Loucy (cell line): ENCODE measurements at regions not wholly inside any gene's neighbourhood (a gene's known extent, or its start where the extent isn't known, plus 50 kb on each side); places are given as distances from the start of the nearest gene placed in this dataset.

Experiments
- H2AFZ ChIP-seq: fragments of 200-600 bp; sonication (generic); 2 replicates; pipeline ENCODE4 v1.6.0; 2016; ENCODE audit warnings: antibody characterized with exemption, mild to moderate bottlenecking, low read length, moderate library complexity
- H3F3A ChIP-seq: fragments of 200-600 bp; 2 replicates; pipeline ENCODE4 v1.6.0; 2016; ENCODE audit warnings: antibody characterized with exemption, low read depth, mild to moderate bottlenecking
- H3K27me3 ChIP-seq: fragments of 200-600 bp; sonication (generic); 2 replicates; pipeline ENCODE4 v1.6.1; 2014; ENCODE audit warnings: low read length, mild to moderate bottlenecking; ENCODE audit not compliant: insufficient read depth, poor library complexity, severe bottlenecking
- H3K36me3 ChIP-seq: fragments of 200-600 bp; sonication (generic); 2 replicates; pipeline ENCODE4 v1.6.1; 2016; ENCODE audit warnings: low read length; ENCODE audit not compliant: insufficient read depth
- H3K4me1 ChIP-seq: fragments of 200-600 bp; sonication (generic); 2 replicates; pipeline ENCODE4 v1.5.1; 2014; ENCODE audit warnings: low read length, mild to moderate bottlenecking; ENCODE audit not compliant: insufficient read depth, poor library complexity, severe bottlenecking
- H3K4me2 ChIP-seq: fragments of 200-600 bp; sonication (generic); 2 replicates; pipeline ENCODE4 v1.6.0; 2014; ENCODE audit warnings: antibody characterized with exemption, low read length, low read depth, mild to moderate bottlenecking; ENCODE audit not compliant: poor library complexity, severe bottlenecking
- H3K4me3 ChIP-seq: fragments of 200-600 bp; sonication (generic); 2 replicates; pipeline ENCODE4 v1.5.1; 2014; ENCODE audit warnings: low read length, mild to moderate bottlenecking, mixed read lengths; ENCODE audit not compliant: poor library complexity, severe bottlenecking
- H3K79me2 ChIP-seq: fragments of 200-600 bp; sonication (generic); 2 replicates; pipeline ENCODE4 v1.6.1; 2014; ENCODE audit warnings: low read length; ENCODE audit not compliant: insufficient read depth
- H3K9ac ChIP-seq: fragments of 200-600 bp; sonication (generic); 2 replicates; pipeline ENCODE4 v1.6.0; 2014; ENCODE audit warnings: mild to moderate bottlenecking, low read depth, low read length, moderate library complexity; ENCODE audit not compliant: poor library complexity, severe bottlenecking
- H3K9me2 ChIP-seq: fragments of 200-600 bp; sonication (generic); replicated peaks from 2 replicates; pipeline ENCODE4 v1.6.1; 2016; ENCODE audit warnings: low read depth, low read length, mixed read lengths
- H3K9me3 ChIP-seq: fragments of 200-600 bp; sonication (generic); 2 replicates; pipeline ENCODE4 v1.6.1; 2014; ENCODE audit warnings: mild to moderate bottlenecking, antibody characterized with exemption, low read length, low read depth; ENCODE audit not compliant: insufficient read depth
- H4K20me1 ChIP-seq: fragments of 200-600 bp; sonication (generic); 2 replicates; pipeline ENCODE4 v1.6.0; 2014; ENCODE audit warnings: antibody characterized with exemption, low read length, mild to moderate bottlenecking; ENCODE audit not compliant: insufficient read depth, poor library complexity, severe bottlenecking
- EZH2phosphoT487 ChIP-seq: fragments of 200-600 bp; IDR thresholded peaks from 2 replicates; pipeline ENCODE4 v1.6.1; 2018; ENCODE audit warnings: antibody characterized with exemption, mild to moderate bottlenecking, moderate library complexity, borderline replicate concordance
- TF ChIP-seq, protein P1 (sequence below): fragments of 200-600 bp; sonication (generic); conservative IDR thresholded peaks from 2 replicates; pipeline ENCODE4 v1.5.1; 2014; ENCODE audit warnings: mild to moderate bottlenecking, antibody characterized with exemption, low read length

GRCh38 chr2:176479961-176480360 is 210.7 kb downstream of the MTX2 start:
- Histone ChIP-seq H3K4me2 (no peak overlapping the region), H4K20me1 (no peaks in the 10 kb centered on the region), H3K9ac (no peak overlapping the region), H3F3A (no peaks in the 10 kb centered on the region), H2AFZ (no peak overlapping the region), H3K4me1 (no peaks in the 10 kb centered on the region), H3K36me3 (no peaks in the 10 kb centered on the region), H3K4me3 (no peak overlapping the region), H3K27me3 (no peaks in the 10 kb centered on the region), H3K9me2 (no peaks in the 10 kb centered on the region), H3K9me3 (no peaks in the 10 kb centered on the region), H3K79me2 (no peaks in the 10 kb centered on the region)
- TF ChIP-seq, protein P1, sequence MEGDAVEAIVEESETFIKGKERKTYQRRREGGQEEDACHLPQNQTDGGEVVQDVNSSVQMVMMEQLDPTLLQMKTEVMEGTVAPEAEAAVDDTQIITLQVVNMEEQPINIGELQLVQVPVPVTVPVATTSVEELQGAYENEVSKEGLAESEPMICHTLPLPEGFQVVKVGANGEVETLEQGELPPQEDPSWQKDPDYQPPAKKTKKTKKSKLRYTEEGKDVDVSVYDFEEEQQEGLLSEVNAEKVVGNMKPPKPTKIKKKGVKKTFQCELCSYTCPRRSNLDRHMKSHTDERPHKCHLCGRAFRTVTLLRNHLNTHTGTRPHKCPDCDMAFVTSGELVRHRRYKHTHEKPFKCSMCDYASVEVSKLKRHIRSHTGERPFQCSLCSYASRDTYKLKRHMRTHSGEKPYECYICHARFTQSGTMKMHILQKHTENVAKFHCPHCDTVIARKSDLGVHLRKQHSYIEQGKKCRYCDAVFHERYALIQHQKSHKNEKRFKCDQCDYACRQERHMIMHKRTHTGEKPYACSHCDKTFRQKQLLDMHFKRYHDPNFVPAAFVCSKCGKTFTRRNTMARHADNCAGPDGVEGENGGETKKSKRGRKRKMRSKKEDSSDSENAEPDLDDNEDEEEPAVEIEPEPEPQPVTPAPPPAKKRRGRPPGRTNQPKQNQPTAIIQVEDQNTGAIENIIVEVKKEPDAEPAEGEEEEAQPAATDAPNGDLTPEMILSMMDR: no peak
- no peak for TF ChIP-seq EZH2phosphoT487

- H3K9me3 ChIP-seq: no peaks in the 10 kb centered on the region
- H3K27me3 ChIP-seq: no peaks in the 10 kb centered on the region
- H3F3A ChIP-seq: no peaks in the 10 kb centered on the region
Measured at GRCh38 chr2:176482107-176482506, 212.9 kb downstream of the MTX2 start.

DNA sequence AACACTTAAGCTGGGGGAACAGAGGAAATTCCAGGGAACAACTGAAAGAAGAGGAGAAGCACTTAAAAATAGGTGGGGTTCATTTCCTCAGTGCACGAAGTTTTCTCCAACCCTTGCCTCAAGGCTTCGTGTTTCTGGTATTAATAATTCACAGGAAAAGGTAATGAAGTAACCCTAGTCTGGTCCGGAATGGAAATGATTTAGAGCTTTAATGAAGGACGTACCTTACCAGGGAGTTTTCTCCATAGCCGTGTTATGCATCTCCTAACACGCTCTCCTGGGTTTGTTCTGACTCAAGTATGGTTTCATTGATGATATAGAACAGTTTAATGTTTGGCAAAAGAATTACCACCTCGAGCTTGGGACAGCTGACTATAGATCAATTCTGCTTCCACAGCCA is 214.2 kb downstream of the MTX2 start:
- H3K9me2 ChIP-seq: no peaks in the 10 kb centered on the region
- no peak for TF ChIP-seq EZH2phosphoT487
- TF ChIP-seq, protein P1: no peak
- H3K9ac ChIP-seq: no peak overlapping the region
- no peaks in the 10 kb centered on the region for H3K36me3 ChIP-seq
- H4K20me1 ChIP-seq: no peaks in the 10 kb centered on the region
- H2AFZ ChIP-seq: no peak overlapping the region
- no peaks in the 10 kb centered on the region for H3K4me1 ChIP-seq
- H3K4me3 ChIP-seq: no peak overlapping the region
- no peaks in the 10 kb centered on the region for H3F3A ChIP-seq
- no peaks in the 10 kb centered on the region for H3K79me2 ChIP-seq
- no peaks in the 10 kb centered on the region for H3K9me3 ChIP-seq
- H3K4me2 ChIP-seq: no peak overlapping the region
- H3K27me3 ChIP-seq: no peaks in the 10 kb centered on the region

More at GRCh38 chr2:176482107-176482506, 212.9 kb downstream of the MTX2 start:
- Histone ChIP-seq H3K4me3 (no peak overlapping the region), H3K79me2 (no peaks in the 10 kb centered on the region), H3K4me2 (no peak overlapping the region), H3K9me2 (no peaks in the 10 kb centered on the region), H3K9ac (no peak overlapping the region), H3K36me3 (no peaks in the 10 kb centered on the region), H2AFZ (no peak overlapping the region), H3K4me1 (no peaks in the 10 kb centered on the region), H4K20me1 (no peaks in the 10 kb centered on the region)
- TF ChIP-seq EZH2phosphoT487: no peak
- TF ChIP-seq, protein P1: no peak
